ENCODE measurements at regions not wholly inside any gene's neighbourhood (a gene's known extent, or its start where the extent isn't known, plus 50 kb on each side); places are given as distances from the start of the nearest gene placed in this dataset.

DNA sequence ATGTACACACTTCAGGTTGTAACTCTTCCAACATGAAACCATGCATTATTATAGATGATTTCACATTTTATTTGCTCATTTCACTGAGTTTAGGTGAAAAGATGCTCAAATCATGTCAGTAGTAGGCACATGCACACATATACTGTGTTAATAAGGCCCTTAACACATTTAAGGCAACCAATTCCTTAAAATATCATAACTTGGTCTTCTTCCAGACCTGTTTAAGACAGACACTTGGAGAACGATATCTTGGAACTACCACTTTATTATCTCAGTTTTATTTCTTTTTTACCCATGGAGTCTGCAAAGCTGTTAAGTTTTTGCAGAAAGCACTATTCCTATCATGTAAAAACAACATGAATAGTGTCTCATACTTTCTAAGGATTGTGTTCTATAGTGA is 395.2 kb upstream of the MIR17HG start:
- H3K4me2 ChIP-seq = no peak overlapping the region
- ChIA-PET POLR2A (ENCODE audit: unreplicated experiment) (no interaction called here), CTCF (no interaction called here)
- no peak overlapping the region for H3K4me3 ChIP-seq
- intact Hi-C loops (cut with micrococcal nuclease; ENCODE audit: unreplicated experiment) = no loop called here
- H3K9me3 ChIP-seq (ENCODE audit: insufficient read depth, low read depth) = no peaks in the 10 kb centered on the region
- H3K36me3 ChIP-seq (ENCODE audit: low read depth) = no peaks in the 10 kb centered on the region
- H3K79me2 ChIP-seq (ENCODE audit: low read depth) = no peaks in the 10 kb centered on the region
- H3F3A ChIP-seq (ENCODE audit: insufficient read depth, low read depth) = no peaks in the 10 kb centered on the region
- H3K27ac ChIP-seq = no peak overlapping the region
- no peaks in the 10 kb centered on the region for H3K4me1 ChIP-seq (replicated peaks; ENCODE audit: insufficient read depth)
- no peak overlapping the region for H2AFZ ChIP-seq
- DNase-seq = no peak
- no peaks in the 10 kb centered on the region for H4K20me1 ChIP-seq (ENCODE audit: insufficient read depth)
- BruUV-seq (replicated peaks) = no TSS peak
- TF ChIP-seq, protein P1, sequence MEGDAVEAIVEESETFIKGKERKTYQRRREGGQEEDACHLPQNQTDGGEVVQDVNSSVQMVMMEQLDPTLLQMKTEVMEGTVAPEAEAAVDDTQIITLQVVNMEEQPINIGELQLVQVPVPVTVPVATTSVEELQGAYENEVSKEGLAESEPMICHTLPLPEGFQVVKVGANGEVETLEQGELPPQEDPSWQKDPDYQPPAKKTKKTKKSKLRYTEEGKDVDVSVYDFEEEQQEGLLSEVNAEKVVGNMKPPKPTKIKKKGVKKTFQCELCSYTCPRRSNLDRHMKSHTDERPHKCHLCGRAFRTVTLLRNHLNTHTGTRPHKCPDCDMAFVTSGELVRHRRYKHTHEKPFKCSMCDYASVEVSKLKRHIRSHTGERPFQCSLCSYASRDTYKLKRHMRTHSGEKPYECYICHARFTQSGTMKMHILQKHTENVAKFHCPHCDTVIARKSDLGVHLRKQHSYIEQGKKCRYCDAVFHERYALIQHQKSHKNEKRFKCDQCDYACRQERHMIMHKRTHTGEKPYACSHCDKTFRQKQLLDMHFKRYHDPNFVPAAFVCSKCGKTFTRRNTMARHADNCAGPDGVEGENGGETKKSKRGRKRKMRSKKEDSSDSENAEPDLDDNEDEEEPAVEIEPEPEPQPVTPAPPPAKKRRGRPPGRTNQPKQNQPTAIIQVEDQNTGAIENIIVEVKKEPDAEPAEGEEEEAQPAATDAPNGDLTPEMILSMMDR (conservative IDR thresholded peaks at IDR 0.05) = no peak
- no peak for TF ChIP-seq EZH2 (IDR thresholded peaks at IDR 0.05; ENCODE audit: low read depth)
- H3K9me2 ChIP-seq (ENCODE audit: insufficient read depth) = no peaks in the 10 kb centered on the region
- H3K27me3 ChIP-seq (ENCODE audit: insufficient read depth, low read depth) = no peaks in the 10 kb centered on the region

DNA sequence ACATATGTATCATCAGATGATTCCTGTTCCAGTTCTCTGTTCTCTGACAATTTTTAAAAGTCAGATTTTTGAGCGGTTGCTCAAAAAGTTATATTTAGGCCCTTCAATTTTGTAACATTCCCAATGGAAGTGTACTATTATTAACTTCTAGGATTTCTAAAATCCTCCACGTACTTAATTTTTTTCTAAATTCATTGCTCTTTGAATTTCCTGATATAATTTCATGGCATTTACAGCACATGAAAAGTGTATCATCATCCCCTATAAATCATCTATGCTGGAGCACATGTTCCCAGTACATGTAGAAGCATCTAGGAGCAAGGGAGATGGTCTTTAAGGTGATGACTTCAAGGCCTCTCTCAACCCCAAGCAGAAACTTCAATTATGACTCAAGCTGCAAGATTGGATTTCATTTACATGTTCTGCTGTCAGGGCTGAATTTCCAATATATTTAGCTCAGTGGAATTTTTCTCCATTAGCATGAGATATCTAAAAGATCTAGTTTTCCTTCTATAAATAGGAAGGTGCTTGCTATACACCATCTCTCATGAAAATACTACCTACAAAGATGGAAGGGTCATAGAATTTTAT is 392.8 kb upstream of the MIR17HG start:
- no peak for DNase-seq
- ChIA-PET POLR2A (ENCODE audit: unreplicated experiment) (no interaction called here), CTCF (no interaction called here)
- H3K36me3 ChIP-seq (ENCODE audit: low read depth) = no peaks in the 10 kb centered on the region
- H3K27me3 ChIP-seq (ENCODE audit: insufficient read depth, low read depth) = no peaks in the 10 kb centered on the region
- no peak overlapping the region for H2AFZ ChIP-seq
- no peaks in the 10 kb centered on the region for H4K20me1 ChIP-seq (ENCODE audit: insufficient read depth)
- no peak overlapping the region for H3K4me2 ChIP-seq
- no peaks in the 10 kb centered on the region for H3K9me3 ChIP-seq (ENCODE audit: insufficient read depth, low read depth)
- no peak overlapping the region for H3K27ac ChIP-seq
- H3K4me3 ChIP-seq = no peak overlapping the region
- no peaks in the 10 kb centered on the region for H3K79me2 ChIP-seq (ENCODE audit: low read depth)
- intact Hi-C loops (cut with micrococcal nuclease; ENCODE audit: unreplicated experiment) = no loop called here
- no peaks in the 10 kb centered on the region for H3F3A ChIP-seq (ENCODE audit: insufficient read depth, low read depth)
- H3K4me1 ChIP-seq (replicated peaks; ENCODE audit: insufficient read depth) = no peaks in the 10 kb centered on the region
- no TSS peak for BruUV-seq (replicated peaks)
- H3K9me2 ChIP-seq (ENCODE audit: insufficient read depth) = no peaks in the 10 kb centered on the region
- TF ChIP-seq, protein P1 (conservative IDR thresholded peaks at IDR 0.05) = no peak
- no peak for TF ChIP-seq EZH2 (IDR thresholded peaks at IDR 0.05; ENCODE audit: low read depth)

GRCh38 chr13:90956031-90956430 is 391.5 kb upstream of the MIR17HG start:
- Histone ChIP-seq H3K4me1 (replicated peaks; ENCODE audit: insufficient read depth) (no peaks in the 10 kb centered on the region), H3K4me3 (no peak overlapping the region), H3F3A (ENCODE audit: insufficient read depth, low read depth) (no peaks in the 10 kb centered on the region), H3K27ac (no peak overlapping the region), H2AFZ (0 out of 2 replicates have a peak overlapping the region, but pooled peaks have one; percentile 43), H3K9me3 (ENCODE audit: insufficient read depth, low read depth) (no peaks in the 10 kb centered on the region), H3K4me2 (no peak overlapping the region), H3K9me2 (ENCODE audit: insufficient read depth) (no peaks in the 10 kb centered on the region), H3K27me3 (ENCODE audit: insufficient read depth, low read depth) (no peaks in the 10 kb centered on the region), H4K20me1 (ENCODE audit: insufficient read depth) (no peaks in the 10 kb centered on the region), H3K79me2 (ENCODE audit: low read depth) (no peaks in the 10 kb centered on the region), H3K36me3 (ENCODE audit: low read depth) (no peaks in the 10 kb centered on the region)
- POLR2A ChIA-PET (ENCODE audit: unreplicated experiment) = no interaction called here
- DNase-seq = no peak
- TF ChIP-seq EZH2 (IDR thresholded peaks at IDR 0.05; ENCODE audit: low read depth) = no peak
- TF ChIP-seq, protein P1 (conservative IDR thresholded peaks at IDR 0.05) = no peak
- CTCF ChIA-PET = no interaction called here
- intact Hi-C loops (cut with micrococcal nuclease; ENCODE audit: unreplicated experiment) = no loop called here
- BruUV-seq (replicated peaks) = no TSS peak
